Mucosa of descending colon (tissue), 3 donors: ENCODE measurements at regions not wholly inside any gene's neighbourhood (a gene's known extent, or its start where the extent isn't known, plus 50 kb on each side); places are given as distances from the start of the nearest gene placed in this dataset.

Source experiments
- ATAC-seq: fragments of 200-7000 bp; cut with Tn5 transposase; one replicate; pipeline ENCODE4 v1.9.1; 2020; ENCODE audit warnings: mild to moderate bottlenecking, moderate library complexity
- DNase-seq, 3 donors: peaks; one replicate each; pipeline ENCODE4 v3.0.0-alpha.2; 2020
- H3K36me3 ChIP-seq: fragments of 200-600 bp; one replicate; pipeline ENCODE4 v1.8.0; 2021; ENCODE audit warnings: low read depth, mild to moderate bottlenecking
- H3K4me1 ChIP-seq: fragments of 200-600 bp; one replicate; pipeline ENCODE4 v1.8.0; 2021; ENCODE audit warnings: low read depth, mild to moderate bottlenecking
- H3K4me3 ChIP-seq: fragments of 200-600 bp; one replicate; pipeline ENCODE4 v1.8.0; 2021; ENCODE audit warnings: mild to moderate bottlenecking
- H3K9me3 ChIP-seq: fragments of 200-600 bp; one replicate; pipeline ENCODE4 v1.8.0; 2021; ENCODE audit warnings: mild to moderate bottlenecking
- CTCF ChIP-seq: fragments of 200-600 bp; IDR thresholded peaks from one replicate; pipeline ENCODE4 v1.8.0; 2022; ENCODE audit warnings: antibody characterized with exemption, mild to moderate bottlenecking
- intact Hi-C, 2 donors: fragments of 100-400 bp; cut with DNase I in 1 of 2; cut with micrococcal nuclease in 1 of 2; formaldehyde crosslinking; loops; one replicate each; pipeline versions ENCODE4 v1.11.0 to v1.11.1; 2022; cut with DNase I, micrococcal nuclease
- donor health status: DM: no; HTN: no; CAD: no; lungs with moderate emphysema.
- donor health status: DM: no; HTN: no; CAD: no.
- donor health status: DM: no; HTN: yes; CAD: no.

GRCh38 chr19:28218728-28219127 is 994.2 kb downstream of the UQCRFS1 start:
- no peak for TF ChIP-seq CTCF
- Histone ChIP-seq H3K4me1 (no peaks in the 10 kb centered on the region), H3K36me3 (no peaks in the 10 kb centered on the region), H3K9me3 (no peaks in the 10 kb centered on the region), H3K4me3 (no peak overlapping the region)
- intact Hi-C loops = no loop called here
- ATAC-seq (no peak), DNase-seq (no peak)

- H3K9me3 ChIP-seq = no peaks in the 10 kb centered on the region
- ATAC-seq (no peak), DNase-seq (no peak)
- H3K4me3 ChIP-seq = no peak overlapping the region
- no peak for TF ChIP-seq CTCF
- no peaks in the 10 kb centered on the region for H3K36me3 ChIP-seq
- H3K4me1 ChIP-seq = no peaks in the 10 kb centered on the region
- intact Hi-C loops = no loop called here
Measured at GRCh38 chr19:28217022-28217421, 995.9 kb downstream of the UQCRFS1 start.

- Histone ChIP-seq H3K4me1 (no peaks in the 10 kb centered on the region), H3K9me3 (no peaks in the 10 kb centered on the region), H3K36me3 (no peaks in the 10 kb centered on the region), H3K4me3 (no peak overlapping the region)
- ATAC-seq (no peak), DNase-seq (no peak)
- intact Hi-C loops = no loop called here
- TF ChIP-seq CTCF = no peak
Measured at GRCh38 chr19:28213470-28214082, 999.4 kb downstream of the UQCRFS1 start.

- no peak for DNase-seq
- Histone ChIP-seq H3K36me3 (no peaks in the 10 kb centered on the region), H3K4me1 (no peaks in the 10 kb centered on the region), H3K4me3 (no peak overlapping the region), H3K9me3 (no peaks in the 10 kb centered on the region)
- intact Hi-C loops = no loop called here
- TF ChIP-seq CTCF = no peak
- no peak for ATAC-seq
Measured at GRCh38 chr19:28210886-28211285, 1002.1 kb downstream of the UQCRFS1 start.

GRCh38 chr19:28208745-28209144 is 1004.2 kb downstream of the UQCRFS1 start:
- H3K4me3 ChIP-seq = no peak overlapping the region
- H3K9me3 ChIP-seq = no peaks in the 10 kb centered on the region
- H3K4me1 ChIP-seq = no peaks in the 10 kb centered on the region
- DNase-seq (no peak), ATAC-seq (no peak)
- intact Hi-C loops = no loop called here
- TF ChIP-seq CTCF = no peak
- H3K36me3 ChIP-seq = no peaks in the 10 kb centered on the region

GRCh38 chr19:28207244-28207643 is 1005.7 kb downstream of the UQCRFS1 start:
- no peak for ATAC-seq

More at GRCh38 chr19:28207244-28207643, 1005.7 kb downstream of the UQCRFS1 start:
- no peaks in the 10 kb centered on the region for H3K4me1 ChIP-seq
- TF ChIP-seq CTCF = no peak
- no peaks in the 10 kb centered on the region for H3K9me3 ChIP-seq
- H3K36me3 ChIP-seq = no peaks in the 10 kb centered on the region
- H3K4me3 ChIP-seq = no peak overlapping the region
- intact Hi-C loops = no loop called here
- DNase-seq = no peak
